Loucy (cell line): ENCODE measurements at regions not wholly inside any gene's neighbourhood (a gene's known extent, or its start where the extent isn't known, plus 50 kb on each side); places are given as distances from the start of the nearest gene placed in this dataset.
A peak's percentile ranks its signal among the peaks of the same experiment; 100 is the strongest.

Experiments used
- H2AFZ ChIP-seq: fragments of 200-600 bp; sonication (generic); 2 replicates; pipeline ENCODE4 v1.6.0; 2016; ENCODE audit warnings: antibody characterized with exemption, mild to moderate bottlenecking, low read length, moderate library complexity
- H3F3A ChIP-seq: fragments of 200-600 bp; 2 replicates; pipeline ENCODE4 v1.6.0; 2016; ENCODE audit warnings: antibody characterized with exemption, low read depth, mild to moderate bottlenecking
- H3K27me3 ChIP-seq: fragments of 200-600 bp; sonication (generic); 2 replicates; pipeline ENCODE4 v1.6.1; 2014; ENCODE audit warnings: low read length, mild to moderate bottlenecking; ENCODE audit not compliant: insufficient read depth, poor library complexity, severe bottlenecking
- H3K36me3 ChIP-seq: fragments of 200-600 bp; sonication (generic); 2 replicates; pipeline ENCODE4 v1.6.1; 2016; ENCODE audit warnings: low read length; ENCODE audit not compliant: insufficient read depth
- H3K4me1 ChIP-seq: fragments of 200-600 bp; sonication (generic); 2 replicates; pipeline ENCODE4 v1.5.1; 2014; ENCODE audit warnings: low read length, mild to moderate bottlenecking; ENCODE audit not compliant: insufficient read depth, poor library complexity, severe bottlenecking
- H3K4me2 ChIP-seq: fragments of 200-600 bp; sonication (generic); 2 replicates; pipeline ENCODE4 v1.6.0; 2014; ENCODE audit warnings: antibody characterized with exemption, low read length, low read depth, mild to moderate bottlenecking; ENCODE audit not compliant: poor library complexity, severe bottlenecking
- H3K4me3 ChIP-seq: fragments of 200-600 bp; sonication (generic); 2 replicates; pipeline ENCODE4 v1.5.1; 2014; ENCODE audit warnings: low read length, mild to moderate bottlenecking, mixed read lengths; ENCODE audit not compliant: poor library complexity, severe bottlenecking
- H3K79me2 ChIP-seq: fragments of 200-600 bp; sonication (generic); 2 replicates; pipeline ENCODE4 v1.6.1; 2014; ENCODE audit warnings: low read length; ENCODE audit not compliant: insufficient read depth
- H3K9ac ChIP-seq: fragments of 200-600 bp; sonication (generic); 2 replicates; pipeline ENCODE4 v1.6.0; 2014; ENCODE audit warnings: mild to moderate bottlenecking, low read depth, low read length, moderate library complexity; ENCODE audit not compliant: poor library complexity, severe bottlenecking
- H3K9me2 ChIP-seq: fragments of 200-600 bp; sonication (generic); replicated peaks from 2 replicates; pipeline ENCODE4 v1.6.1; 2016; ENCODE audit warnings: low read depth, low read length, mixed read lengths
- H3K9me3 ChIP-seq: fragments of 200-600 bp; sonication (generic); 2 replicates; pipeline ENCODE4 v1.6.1; 2014; ENCODE audit warnings: mild to moderate bottlenecking, antibody characterized with exemption, low read length, low read depth; ENCODE audit not compliant: insufficient read depth
- H4K20me1 ChIP-seq: fragments of 200-600 bp; sonication (generic); 2 replicates; pipeline ENCODE4 v1.6.0; 2014; ENCODE audit warnings: antibody characterized with exemption, low read length, mild to moderate bottlenecking; ENCODE audit not compliant: insufficient read depth, poor library complexity, severe bottlenecking
- EZH2phosphoT487 ChIP-seq: fragments of 200-600 bp; IDR thresholded peaks from 2 replicates; pipeline ENCODE4 v1.6.1; 2018; ENCODE audit warnings: antibody characterized with exemption, mild to moderate bottlenecking, moderate library complexity, borderline replicate concordance
- TF ChIP-seq, protein P1 (sequence below): fragments of 200-600 bp; sonication (generic); conservative IDR thresholded peaks from 2 replicates; pipeline ENCODE4 v1.5.1; 2014; ENCODE audit warnings: mild to moderate bottlenecking, antibody characterized with exemption, low read length

DNA sequence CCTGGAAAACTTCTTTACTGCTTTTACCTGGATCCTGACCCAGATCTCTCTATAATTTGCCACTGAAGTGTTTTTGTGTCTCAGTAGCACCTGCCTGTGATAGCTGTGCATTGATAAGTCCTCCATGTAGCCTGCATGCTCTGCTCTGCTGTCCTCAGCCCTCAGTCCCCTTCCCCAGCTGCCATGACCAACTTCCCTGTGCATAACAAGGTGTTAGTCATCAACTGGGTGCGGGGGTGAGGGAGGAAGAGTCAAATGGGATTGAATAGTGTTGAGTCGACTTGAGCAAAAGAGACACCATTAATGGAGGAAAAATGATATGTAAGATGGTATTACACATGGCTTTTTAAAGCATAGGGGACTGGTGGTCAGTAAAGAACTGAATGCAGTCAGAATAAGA, 92.2 kb upstream of the PLET1 start:
- TF ChIP-seq, protein P1, sequence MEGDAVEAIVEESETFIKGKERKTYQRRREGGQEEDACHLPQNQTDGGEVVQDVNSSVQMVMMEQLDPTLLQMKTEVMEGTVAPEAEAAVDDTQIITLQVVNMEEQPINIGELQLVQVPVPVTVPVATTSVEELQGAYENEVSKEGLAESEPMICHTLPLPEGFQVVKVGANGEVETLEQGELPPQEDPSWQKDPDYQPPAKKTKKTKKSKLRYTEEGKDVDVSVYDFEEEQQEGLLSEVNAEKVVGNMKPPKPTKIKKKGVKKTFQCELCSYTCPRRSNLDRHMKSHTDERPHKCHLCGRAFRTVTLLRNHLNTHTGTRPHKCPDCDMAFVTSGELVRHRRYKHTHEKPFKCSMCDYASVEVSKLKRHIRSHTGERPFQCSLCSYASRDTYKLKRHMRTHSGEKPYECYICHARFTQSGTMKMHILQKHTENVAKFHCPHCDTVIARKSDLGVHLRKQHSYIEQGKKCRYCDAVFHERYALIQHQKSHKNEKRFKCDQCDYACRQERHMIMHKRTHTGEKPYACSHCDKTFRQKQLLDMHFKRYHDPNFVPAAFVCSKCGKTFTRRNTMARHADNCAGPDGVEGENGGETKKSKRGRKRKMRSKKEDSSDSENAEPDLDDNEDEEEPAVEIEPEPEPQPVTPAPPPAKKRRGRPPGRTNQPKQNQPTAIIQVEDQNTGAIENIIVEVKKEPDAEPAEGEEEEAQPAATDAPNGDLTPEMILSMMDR = no peak
- TF ChIP-seq EZH2phosphoT487 = no peak
- Histone ChIP-seq H3K4me2 (no peak overlapping the region), H3K9me2 (no peaks in the 10 kb centered on the region), H3K27me3 (no peaks in the 10 kb centered on the region), H3F3A (no peaks in the 10 kb centered on the region), H3K9ac (no peak overlapping the region), H3K79me2 (no peaks in the 10 kb centered on the region), H4K20me1 (no peaks in the 10 kb centered on the region), H3K36me3 (no peaks in the 10 kb centered on the region), H3K4me3 (no peak overlapping the region), H3K4me1 (peaks cover 10% of the 10 kb centered on the region), H3K9me3 (no peaks in the 10 kb centered on the region), H2AFZ (no peak overlapping the region)

DNA sequence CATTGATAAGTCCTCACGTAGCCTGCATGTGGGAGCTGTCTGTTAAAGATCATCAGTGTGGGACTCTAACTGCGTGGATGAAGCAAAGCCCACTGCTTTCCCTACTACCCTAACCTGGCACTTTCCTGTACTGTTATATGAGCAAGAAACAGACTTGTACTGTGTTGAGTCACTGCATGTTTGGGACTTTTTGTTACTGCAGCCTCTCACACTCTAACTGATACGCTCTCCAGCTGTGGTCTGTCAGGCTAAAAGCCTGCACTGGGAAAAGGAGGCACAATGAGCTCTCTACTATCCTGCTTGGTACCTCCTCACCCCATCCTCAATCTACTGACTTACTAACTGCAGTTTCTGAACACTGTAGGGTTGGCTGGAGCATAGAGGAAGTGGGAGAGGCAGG, 93.7 kb upstream of the PLET1 start:
- no peaks in the 10 kb centered on the region for H3K36me3 ChIP-seq
- H4K20me1 ChIP-seq = no peaks in the 10 kb centered on the region
- H2AFZ ChIP-seq = no peak overlapping the region
- H3K9me2 ChIP-seq = no peaks in the 10 kb centered on the region
- H3K4me1 ChIP-seq = peaks cover 6% of the 10 kb centered on the region
- H3K27me3 ChIP-seq = no peaks in the 10 kb centered on the region
- H3K4me2 ChIP-seq = no peak overlapping the region
- no peaks in the 10 kb centered on the region for H3F3A ChIP-seq
- no peak overlapping the region for H3K4me3 ChIP-seq
- H3K9me3 ChIP-seq = no peaks in the 10 kb centered on the region
- no peak overlapping the region for H3K9ac ChIP-seq
- TF ChIP-seq EZH2phosphoT487 = no peak
- TF ChIP-seq, protein P1 = no peak
- H3K79me2 ChIP-seq = no peaks in the 10 kb centered on the region

DNA sequence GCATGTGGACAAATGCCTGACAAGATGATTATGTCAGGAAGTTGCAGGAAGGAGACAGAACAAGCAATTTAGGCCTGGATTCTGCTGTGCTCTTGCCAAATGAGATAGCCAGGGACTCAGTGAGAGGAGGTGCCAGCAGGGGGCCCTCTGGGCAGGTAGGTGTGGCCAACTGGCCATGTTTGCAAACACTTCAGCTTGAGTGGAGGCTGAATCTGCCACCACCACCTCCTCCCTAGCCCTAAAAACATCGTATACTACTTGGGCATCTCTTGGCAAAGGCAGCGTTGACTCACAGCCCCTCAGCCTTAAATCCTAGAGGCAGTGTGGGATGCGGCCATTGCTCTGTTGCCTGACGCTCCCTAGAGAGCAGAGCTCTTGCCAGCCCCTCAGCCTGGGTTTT, 95.1 kb upstream of the PLET1 start:
- Histone ChIP-seq H3K4me2 (no peak overlapping the region), H3K4me1 (no peaks in the 10 kb centered on the region), H2AFZ (no peak overlapping the region), H3K9ac (no peak overlapping the region), H3K9me3 (no peaks in the 10 kb centered on the region), H3K27me3 (no peaks in the 10 kb centered on the region), H3K9me2 (no peaks in the 10 kb centered on the region), H4K20me1 (no peaks in the 10 kb centered on the region), H3K79me2 (no peaks in the 10 kb centered on the region), H3K36me3 (no peaks in the 10 kb centered on the region), H3K4me3 (no peak overlapping the region), H3F3A (no peaks in the 10 kb centered on the region)
- TF ChIP-seq, protein P1 = peak; percentile 68
- no peak for TF ChIP-seq EZH2phosphoT487
